GM23248 (cell line): ENCODE measurements at regions not wholly inside any gene's neighbourhood (a gene's known extent, or its start where the extent isn't known, plus 50 kb on each side); places are given as distances from the start of the nearest gene placed in this dataset.

ENCODE experiments used
- DNase-seq: peaks from one replicate; pipeline ENCODE4 v3.0.0-alpha.2; 2015
- H2AFZ ChIP-seq: fragments of 200-600 bp; sonication (generic); 2 replicates; pipeline ENCODE4 v1.6.1; 2016; ENCODE audit warnings: antibody characterized with exemption
- H3F3A ChIP-seq: fragments of 200-600 bp; sonication (generic); 2 replicates; pipeline ENCODE4 v1.6.1; 2016; ENCODE audit warnings: mild to moderate bottlenecking, antibody characterized with exemption, mixed run types; ENCODE audit not compliant: insufficient read depth
- H3K27ac ChIP-seq: fragments of 200-600 bp; sonication (generic); 2 replicates; pipeline ENCODE4 v1.5.1; 2016; ENCODE audit warnings: mild to moderate bottlenecking
- H3K27me3 ChIP-seq: fragments of 200-600 bp; sonication (generic); replicated peaks from 2 replicates; pipeline ENCODE4 v1.6.1; 2016; ENCODE audit warnings: mild to moderate bottlenecking; ENCODE audit not compliant: insufficient read depth
- H3K36me3 ChIP-seq: fragments of 200-600 bp; sonication (generic); 2 replicates; pipeline ENCODE4 v1.6.1; 2016; ENCODE audit warnings: low read depth, mild to moderate bottlenecking
- H3K4me1 ChIP-seq: fragments of 200-600 bp; sonication (generic); 2 replicates; pipeline ENCODE4 v1.6.1; 2016; ENCODE audit warnings: mild to moderate bottlenecking; ENCODE audit not compliant: insufficient read depth
- H3K4me2 ChIP-seq: fragments of 200-600 bp; sonication (generic); one replicate; pipeline ENCODE4 v1.6.1; 2016; ENCODE audit warnings: mild to moderate bottlenecking; ENCODE audit not compliant: unreplicated experiment
- H3K4me3 ChIP-seq: fragments of 200-600 bp; sonication (generic); 2 replicates; pipeline ENCODE4 v1.5.1; 2016; ENCODE audit warnings: mild to moderate bottlenecking
- H3K79me2 ChIP-seq: fragments of 200-600 bp; sonication (generic); 2 replicates; pipeline ENCODE4 v1.6.1; 2016; ENCODE audit warnings: mild to moderate bottlenecking; ENCODE audit not compliant: insufficient read depth
- H3K9ac ChIP-seq: fragments of 200-600 bp; sonication (generic); 2 replicates; pipeline ENCODE4 v1.6.1; 2016; ENCODE audit warnings: mild to moderate bottlenecking
- H3K9me2 ChIP-seq: fragments of 200-600 bp; sonication (generic); 2 replicates; pipeline ENCODE4 v1.6.1; 2016; ENCODE audit warnings: mixed run types, mild to moderate bottlenecking, moderate library complexity; ENCODE audit not compliant: insufficient read depth
- H3K9me3 ChIP-seq: fragments of 200-600 bp; sonication (generic); one replicate; pipeline ENCODE4 v1.6.1; 2017; ENCODE audit warnings: low read depth
- H4K20me1 ChIP-seq: fragments of 200-600 bp; sonication (generic); 2 replicates; pipeline ENCODE4 v1.6.0; 2016; ENCODE audit not compliant: insufficient read depth
- EZH2 ChIP-seq: fragments of 200-600 bp; sonication (generic); IDR thresholded peaks from 2 replicates; pipeline ENCODE4 v1.6.1; 2018; ENCODE audit warnings: antibody characterized with exemption, mild to moderate bottlenecking; ENCODE audit not compliant: insufficient read depth, poor library complexity, severe bottlenecking
- EZH2phosphoT487 ChIP-seq: fragments of 200-600 bp; sonication (generic); IDR thresholded peaks from 2 replicates; pipeline ENCODE4 v1.6.1; 2018; ENCODE audit warnings: antibody characterized with exemption, moderate library complexity, mild to moderate bottlenecking, low read depth; ENCODE audit not compliant: insufficient read depth
- WGBS, 2 experiments: methylation state at CpG; one replicate each; pipeline ENCODE4 v1.1.6; 2015 to 2017; ENCODE audit warnings: low lambda C conversion rate in 2 of 2, low coverage in 1 of 2; ENCODE audit errors: missing lambda C conversion rate in 2 of 2; 5-methylcytosine and 5-hydroxymethylcytosine counted together
- in situ Hi-C: fragments of 300-500 bp; cut with MboI; formaldehyde crosslinking; loops from 2 replicates; pipeline ENCODE4 v1.15.0; 2020

DNA sequence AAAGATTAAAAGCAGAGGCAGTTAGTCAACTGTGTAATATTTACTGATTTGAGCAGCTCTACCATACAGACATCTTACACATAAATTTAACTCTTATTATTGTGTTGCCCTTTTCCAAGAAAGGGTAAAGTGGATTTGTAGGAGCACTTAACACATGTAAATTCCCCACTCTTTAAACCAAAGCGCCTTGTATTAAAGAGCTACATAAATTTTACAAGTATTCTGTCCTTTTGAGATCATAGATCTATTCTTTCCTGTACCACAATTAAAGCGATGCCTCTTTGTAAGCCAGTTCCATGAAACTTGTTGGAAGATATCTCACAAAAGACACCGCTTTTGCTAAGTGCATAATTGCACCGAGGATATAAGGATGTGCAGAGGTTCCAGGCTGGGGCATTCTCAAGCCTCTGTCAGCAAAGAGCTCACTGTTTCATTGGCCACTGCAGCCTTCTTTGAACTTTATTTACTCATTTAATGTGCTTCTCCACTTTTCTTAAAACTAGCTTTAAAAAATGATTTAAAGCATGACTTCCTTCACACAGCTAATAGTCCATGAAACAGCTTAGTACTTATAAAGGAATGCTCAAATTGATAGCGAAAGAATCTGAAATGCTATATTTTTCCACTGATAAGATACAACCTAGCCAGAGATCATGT is 520.0 kb upstream of the TCF4 start:
- H3K9me3 ChIP-seq = no peaks in the 10 kb centered on the region
- H3K79me2 ChIP-seq = no peaks in the 10 kb centered on the region
- H3K36me3 ChIP-seq = no peaks in the 10 kb centered on the region
- H3K4me2 ChIP-seq = no peak overlapping the region
- no peaks in the 10 kb centered on the region for H3K4me1 ChIP-seq
- H3K27ac ChIP-seq = no peak overlapping the region
- no peak overlapping the region for H3K4me3 ChIP-seq
- no peak overlapping the region for H2AFZ ChIP-seq
- no peak for DNase-seq
- H3K9ac ChIP-seq = no peak overlapping the region
- 88 to 91% methylated on average over 5 of the region's 5 CpGs for WGBS, 2 experiments
- no peaks in the 10 kb centered on the region for H3K9me2 ChIP-seq
- H3F3A ChIP-seq = no peaks in the 10 kb centered on the region
- in situ Hi-C loops = no loop called here
- TF ChIP-seq EZH2 (no peak), EZH2phosphoT487 (no peak)
- no peaks in the 10 kb centered on the region for H4K20me1 ChIP-seq
- H3K27me3 ChIP-seq = no peaks in the 10 kb centered on the region

DNA sequence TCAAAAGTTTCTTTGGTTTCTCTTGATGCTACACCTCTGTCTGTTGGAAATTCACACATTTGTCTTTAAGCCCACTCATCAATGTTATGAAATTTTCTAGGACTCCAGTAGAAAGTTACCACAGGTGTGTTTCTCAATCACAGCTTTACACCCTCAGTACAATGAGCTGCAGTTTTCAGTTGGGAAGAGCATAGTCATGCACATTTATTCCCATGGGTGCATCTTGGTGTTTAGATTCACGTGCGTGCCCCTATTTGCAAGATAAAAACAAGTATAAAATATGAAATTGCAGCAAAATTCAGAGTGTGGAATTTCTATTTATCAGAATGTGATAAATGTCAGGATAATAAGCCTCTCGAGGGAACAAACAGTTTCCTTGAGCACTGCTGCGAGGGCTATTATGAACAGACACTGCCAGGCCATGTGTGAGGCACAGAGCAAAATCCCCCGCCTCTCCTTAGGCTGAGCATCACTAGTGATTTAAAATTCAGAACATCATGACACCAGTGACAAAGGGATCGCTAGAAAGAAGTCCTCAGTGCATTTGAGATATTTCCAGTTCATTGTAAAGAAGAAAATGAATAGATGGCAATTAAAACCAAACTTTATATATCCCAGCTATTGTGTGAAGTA is 512.2 kb upstream of the TCF4 start:
- Histone ChIP-seq H3K9me2 (peaks cover 4% of the 10 kb centered on the region; the same call in 1 of the 2 replicates), H3K9me3 (no peaks in the 10 kb centered on the region), H3K9ac (no peak overlapping the region), H3K27me3 (no peaks in the 10 kb centered on the region), H3F3A (no peaks in the 10 kb centered on the region), H2AFZ (no peak overlapping the region), H3K27ac (no peak overlapping the region), H3K4me2 (no peak overlapping the region), H3K4me3 (no peak overlapping the region), H3K4me1 (no peaks in the 10 kb centered on the region), H3K79me2 (no peaks in the 10 kb centered on the region), H3K36me3 (no peaks in the 10 kb centered on the region), H4K20me1 (no peaks in the 10 kb centered on the region)
- no peak for DNase-seq
- TF ChIP-seq EZH2phosphoT487 (no peak), EZH2 (no peak)
- in situ Hi-C loops = no loop called here
- WGBS, 2 experiments = 57 to 65% methylated on average over 6 of the region's 6 CpGs

GRCh38 chr18:56097621-56098020 is 509.6 kb upstream of the TCF4 start:
- H3K9ac ChIP-seq = no peak overlapping the region
- no peak for DNase-seq
- peaks cover 8% of the 10 kb centered on the region; the same call in 1 of the 2 replicates for H3K9me2 ChIP-seq
- no peaks in the 10 kb centered on the region for H3K27me3 ChIP-seq
- H3K9me3 ChIP-seq = no peaks in the 10 kb centered on the region
- no peaks in the 10 kb centered on the region for H3K36me3 ChIP-seq
- H3K4me3 ChIP-seq = no peak overlapping the region
- no peaks in the 10 kb centered on the region for H3K79me2 ChIP-seq
- no peak overlapping the region for H3K27ac ChIP-seq
- H3F3A ChIP-seq = no peaks in the 10 kb centered on the region
- in situ Hi-C loops = no loop called here
- no peak for TF ChIP-seq EZH2phosphoT487
- TF ChIP-seq EZH2 = no peak
- H3K4me2 ChIP-seq = no peak overlapping the region
- no peak overlapping the region for H2AFZ ChIP-seq
- no peaks in the 10 kb centered on the region for H4K20me1 ChIP-seq
- H3K4me1 ChIP-seq = no peaks in the 10 kb centered on the region
- WGBS, 2 experiments = 70 to 76% methylated on average over 5 of the region's 5 CpGs

GRCh38 chr18:56096861-56097260 is 508.9 kb upstream of the TCF4 start:
- Histone ChIP-seq H3K36me3 (no peaks in the 10 kb centered on the region), H3K4me2 (no peak overlapping the region)
- in situ Hi-C loops = no loop called here

More at GRCh38 chr18:56096861-56097260, 508.9 kb upstream of the TCF4 start:
- no peak overlapping the region for H2AFZ ChIP-seq
- no peak for DNase-seq
- no peaks in the 10 kb centered on the region for H3K27me3 ChIP-seq
- no peaks in the 10 kb centered on the region for H3K4me1 ChIP-seq
- H3K27ac ChIP-seq = no peak overlapping the region
- no peak overlapping the region for H3K4me3 ChIP-seq
- H3K9ac ChIP-seq = no peak overlapping the region
- H3K79me2 ChIP-seq = no peaks in the 10 kb centered on the region
- H4K20me1 ChIP-seq = no peaks in the 10 kb centered on the region
- no peaks in the 10 kb centered on the region for H3K9me3 ChIP-seq
- WGBS, 2 experiments = 57 to 60% methylated on average over 4 of the region's 4 CpGs
- H3F3A ChIP-seq = no peaks in the 10 kb centered on the region
- TF ChIP-seq EZH2phosphoT487 = no peak
- TF ChIP-seq EZH2 = no peak
- H3K9me2 ChIP-seq = peaks cover 8% of the 10 kb centered on the region; the same call in 1 of the 2 replicates
